GM19035 (cell line): ENCODE measurements at regions not wholly inside any gene's neighbourhood (a gene's known extent, or its start where the extent isn't known, plus 50 kb on each side); places are given as distances from the start of the nearest gene placed in this dataset.

Source experiments
- ATAC-seq: cut with Tn5 transposase; IDR thresholded peaks from one replicate; pipeline ENCODE4 v1.9.1; 2021; ENCODE audit not compliant: unreplicated experiment

DNA sequence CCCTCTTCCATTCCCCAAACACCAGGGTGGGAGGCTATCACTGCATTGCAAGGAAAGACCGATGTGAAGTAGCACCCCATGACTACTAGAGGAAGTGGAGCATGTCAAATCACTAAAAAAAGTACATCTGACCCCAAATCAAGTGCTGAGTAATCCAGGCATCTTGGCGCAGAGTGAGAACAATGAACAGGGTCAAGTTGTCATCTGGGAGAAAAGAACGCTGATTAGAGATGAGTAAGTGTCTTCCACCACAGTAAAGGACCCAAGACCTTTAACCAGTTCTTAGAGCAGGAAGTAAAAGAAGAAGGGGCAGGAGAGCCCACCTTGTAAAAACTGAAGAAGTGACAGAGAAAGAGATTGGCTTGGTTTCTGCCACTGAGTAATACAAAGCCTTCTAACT is 75.0 kb upstream of the RAD23B start:
- no peak for ATAC-seq

DNA sequence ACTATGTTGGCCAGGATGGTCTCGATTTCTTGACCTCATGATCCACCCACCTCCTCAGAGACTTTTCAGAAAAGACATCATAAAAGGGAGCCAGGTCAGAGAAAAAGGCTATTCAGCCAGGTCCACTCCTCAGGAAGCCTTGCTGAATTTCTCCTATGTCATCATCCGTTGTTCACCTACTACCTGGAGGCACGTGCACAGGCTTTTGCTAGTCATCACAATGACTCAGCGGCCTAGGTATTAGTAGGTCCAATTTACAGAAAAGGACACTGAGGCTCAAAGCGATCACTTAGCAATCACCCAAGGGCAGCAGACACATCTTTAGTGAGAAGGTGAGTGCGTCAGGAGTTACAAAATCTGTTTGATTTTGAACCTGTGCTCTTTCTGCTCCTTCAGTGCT is 72.3 kb upstream of the RAD23B start:
- ATAC-seq = no peak

DNA sequence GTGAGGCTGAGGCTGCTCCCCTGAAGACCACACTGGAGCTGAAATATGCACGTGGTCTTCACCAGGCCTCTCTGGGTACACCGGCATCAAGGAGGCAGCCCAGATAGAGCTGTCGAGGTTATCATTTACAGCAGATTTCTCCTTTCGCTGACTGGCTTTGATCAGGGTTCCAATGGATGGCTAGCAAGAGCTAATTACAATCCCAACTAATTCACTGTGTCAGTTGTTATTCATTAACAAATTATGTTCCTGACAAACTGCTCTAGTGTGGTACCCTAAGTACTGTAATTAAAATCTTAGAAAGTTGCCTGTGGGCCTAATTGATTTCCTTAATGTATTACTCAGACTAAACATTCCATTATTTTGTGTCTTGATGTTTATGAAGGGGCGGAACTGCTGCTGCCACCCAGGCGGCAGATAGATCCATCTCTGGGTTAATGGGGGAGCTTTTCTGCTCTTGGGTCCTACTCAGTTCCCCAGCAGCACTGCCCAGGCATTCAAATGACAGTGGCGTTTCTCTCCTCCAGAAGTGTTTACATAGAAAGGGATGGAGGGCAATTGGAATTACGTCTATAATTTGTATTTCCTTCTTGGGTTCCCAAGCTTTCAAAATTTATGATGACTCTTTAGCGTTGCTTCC is 71.7 kb upstream of the RAD23B start:
- ATAC-seq = no peak

DNA sequence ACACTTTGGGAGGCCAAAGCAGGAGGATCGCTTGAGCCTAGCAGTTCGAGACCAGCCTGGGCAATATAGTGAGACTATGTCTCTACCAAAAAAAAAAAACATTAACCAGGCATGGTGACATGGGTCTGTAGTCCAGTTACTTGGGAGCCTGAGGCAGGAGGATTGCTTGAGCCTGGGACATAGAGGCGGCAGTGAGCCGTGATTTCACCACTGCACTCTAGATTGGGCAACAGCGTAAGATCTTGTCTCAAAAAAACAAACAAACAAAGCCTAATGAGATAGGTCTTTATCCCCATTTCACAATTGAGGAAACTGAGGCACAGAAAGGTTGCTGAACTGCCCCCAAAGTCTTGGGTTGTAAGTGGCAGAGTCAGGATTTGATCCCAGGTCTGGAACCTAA is 70.5 kb upstream of the RAD23B start:
- no peak for ATAC-seq

DNA sequence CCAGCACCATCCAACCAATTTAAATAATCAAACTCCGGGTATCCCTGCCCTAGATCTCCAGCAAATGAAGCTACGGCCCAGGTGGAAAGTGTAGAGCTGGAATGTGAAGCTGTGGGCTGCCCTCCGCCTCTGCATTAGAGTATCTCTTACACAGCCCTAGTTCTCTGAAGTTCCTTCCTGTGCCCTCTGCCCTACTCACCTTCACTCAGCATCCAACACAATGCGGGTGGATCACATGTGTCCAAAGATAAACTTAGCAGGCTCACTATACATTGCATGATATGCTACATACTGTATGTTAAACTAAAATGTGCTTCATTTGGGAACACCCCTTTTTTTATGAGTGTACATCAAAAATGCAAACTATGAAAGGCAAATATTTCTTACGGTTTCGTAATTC is 70.0 kb upstream of the RAD23B start:
- ATAC-seq = peak; percentile 31

DNA sequence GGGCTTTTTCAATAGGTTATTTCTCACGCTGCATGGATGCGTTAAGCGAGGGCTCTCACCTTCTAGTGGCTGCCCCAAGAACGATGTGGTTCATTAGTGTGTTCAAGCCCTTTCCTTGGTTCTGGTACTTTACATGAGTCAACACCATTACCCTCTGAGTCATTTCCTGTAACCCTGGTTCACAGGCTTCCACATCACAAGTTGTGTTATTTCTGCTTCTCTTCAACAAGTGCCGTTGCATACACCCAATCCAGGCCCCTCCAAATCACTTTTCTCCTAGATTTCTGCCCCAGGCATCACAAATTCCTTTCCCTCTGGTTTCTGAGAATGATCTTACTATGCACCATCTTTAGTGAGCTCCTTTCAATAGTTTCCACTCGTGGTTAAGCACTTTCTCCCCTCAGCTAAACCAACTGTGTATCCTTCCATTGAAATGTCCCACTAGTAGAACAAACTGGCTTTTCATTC is 69.5 kb upstream of the RAD23B start:
- peak; percentile 98 for ATAC-seq

DNA sequence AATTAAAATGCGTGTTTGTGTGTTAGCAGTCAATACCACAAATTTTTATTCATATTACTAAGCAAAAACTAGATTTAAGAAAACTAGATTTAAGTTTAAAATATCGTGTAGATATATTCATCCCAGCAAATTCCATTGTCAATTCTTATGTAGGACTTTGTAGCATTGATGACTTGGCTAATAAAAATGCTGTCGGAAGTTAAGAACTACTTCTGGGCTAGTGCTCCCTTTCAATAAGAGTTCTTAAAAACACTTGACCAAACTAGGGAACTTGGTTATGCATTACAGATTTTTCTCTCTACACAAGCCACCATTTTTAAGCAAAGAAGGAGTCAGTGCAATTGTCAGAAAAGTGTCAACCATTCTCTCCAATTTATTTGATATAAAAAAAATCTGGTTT is 68.7 kb upstream of the RAD23B start:
- no peak for ATAC-seq

DNA sequence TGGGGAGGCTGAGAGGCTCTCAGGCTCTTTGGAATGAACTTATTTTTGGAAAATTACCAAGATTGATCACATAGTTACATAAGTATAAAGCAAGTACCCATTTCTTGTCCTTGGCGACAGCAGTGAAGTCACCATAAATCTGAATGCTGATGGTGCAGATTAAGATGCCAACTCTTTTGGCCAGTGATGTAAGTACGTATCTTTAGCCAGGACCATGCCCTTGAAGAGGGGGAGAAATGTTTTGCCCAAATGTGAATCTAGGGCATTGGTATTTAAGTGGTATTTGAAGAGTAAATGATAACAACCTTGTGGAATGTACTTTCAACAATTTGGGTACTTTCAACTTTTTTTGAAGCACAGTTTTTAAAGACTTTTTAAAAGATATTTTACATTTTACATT is 68.2 kb upstream of the RAD23B start:
- no peak for ATAC-seq

DNA sequence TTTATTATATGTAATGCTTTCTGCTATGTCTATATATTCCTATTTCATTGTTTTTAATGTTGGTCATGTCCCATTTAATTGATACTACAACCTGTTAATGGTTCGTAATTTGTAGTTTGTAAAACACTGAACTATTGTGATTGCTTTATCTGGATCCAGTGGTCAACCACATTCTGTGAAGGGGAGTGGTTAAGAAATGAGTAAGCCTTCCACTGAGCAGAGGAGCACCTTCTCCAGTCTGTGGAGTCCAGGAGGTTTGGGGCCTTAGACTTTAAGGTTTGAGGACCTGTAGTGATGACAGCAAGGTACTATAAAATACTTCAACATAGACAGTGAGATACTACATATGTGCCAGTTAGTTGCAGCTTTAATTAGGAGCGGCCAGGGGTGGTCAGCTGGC is 67.7 kb upstream of the RAD23B start:
- no peak for ATAC-seq

DNA sequence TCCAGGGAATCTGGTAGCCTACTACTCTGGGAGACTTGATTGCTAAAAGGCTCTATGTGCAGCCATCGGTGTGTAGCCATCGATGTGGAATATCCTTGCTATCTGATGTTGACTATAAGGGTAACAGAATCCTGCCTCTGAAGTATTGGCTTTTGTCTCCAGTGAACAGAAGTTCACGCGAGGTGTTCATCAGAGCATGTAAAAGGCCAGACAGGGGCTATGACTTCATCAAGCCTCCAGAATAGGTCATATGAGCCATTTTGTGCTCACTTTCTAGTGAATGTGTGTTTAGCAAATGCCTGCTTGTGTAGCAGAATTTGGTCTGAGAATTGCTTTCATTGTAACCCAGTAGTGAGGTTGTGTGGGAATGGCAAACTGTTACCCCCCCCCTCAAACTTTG is 66.8 kb upstream of the RAD23B start:
- no peak for ATAC-seq

DNA sequence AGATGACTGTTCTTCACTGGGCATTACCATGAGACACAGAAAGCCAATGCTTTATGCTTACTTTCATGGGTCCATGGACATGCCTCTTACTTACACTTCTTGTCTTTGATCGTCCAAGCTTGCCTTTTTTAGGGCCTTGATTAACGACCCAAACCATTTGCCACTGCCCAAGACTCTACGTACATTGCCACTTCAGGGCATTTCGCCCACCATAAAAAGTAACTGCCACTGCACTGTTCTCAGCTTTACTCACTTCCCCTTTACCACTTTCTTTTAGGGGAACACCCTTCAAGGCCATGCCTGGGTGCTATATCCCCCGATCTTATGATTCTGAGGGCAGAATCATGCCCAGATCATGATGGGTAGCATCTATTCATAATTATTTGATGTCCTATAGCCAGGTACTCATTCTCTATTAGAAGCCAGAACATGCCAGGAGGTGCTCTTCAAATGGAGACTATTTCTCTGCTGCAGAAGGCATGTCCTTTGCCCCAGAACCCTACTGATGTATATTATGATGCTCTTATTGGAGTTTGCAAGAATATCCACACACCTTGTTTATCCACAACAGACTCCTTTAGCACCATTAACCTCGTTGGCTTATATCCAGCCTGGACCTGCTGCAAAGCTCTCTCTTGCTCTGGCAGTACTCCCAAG is 64.1 kb upstream of the RAD23B start:
- ATAC-seq = peak; percentile 84

DNA sequence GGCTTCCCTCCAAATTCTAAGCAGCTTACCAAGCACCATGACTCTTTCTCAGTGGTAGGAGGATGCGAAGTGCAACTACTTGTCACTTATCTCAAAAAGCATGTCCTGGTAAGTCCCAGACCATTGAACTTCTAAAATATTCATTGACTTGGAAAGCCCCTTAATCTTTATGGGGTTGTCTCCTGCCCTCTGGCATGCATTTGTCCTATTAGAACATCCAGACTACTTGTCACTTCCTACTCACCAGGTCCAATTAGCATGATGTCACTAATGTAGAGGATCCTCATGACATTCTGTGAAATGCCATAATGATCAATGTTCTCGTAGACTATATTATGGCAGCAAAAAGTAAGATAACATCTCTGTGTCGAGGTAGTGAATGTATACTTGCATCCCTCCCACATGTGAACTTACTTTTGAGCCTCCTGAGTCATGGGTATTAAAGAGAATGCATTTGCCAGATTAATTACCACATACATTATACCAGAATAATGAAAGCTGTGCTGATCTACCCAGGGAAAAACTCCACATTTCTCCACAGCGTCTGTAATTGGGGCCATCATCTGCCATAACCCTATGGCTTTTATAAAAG is 63.5 kb upstream of the RAD23B start:
- peak; percentile 34 for ATAC-seq

DNA sequence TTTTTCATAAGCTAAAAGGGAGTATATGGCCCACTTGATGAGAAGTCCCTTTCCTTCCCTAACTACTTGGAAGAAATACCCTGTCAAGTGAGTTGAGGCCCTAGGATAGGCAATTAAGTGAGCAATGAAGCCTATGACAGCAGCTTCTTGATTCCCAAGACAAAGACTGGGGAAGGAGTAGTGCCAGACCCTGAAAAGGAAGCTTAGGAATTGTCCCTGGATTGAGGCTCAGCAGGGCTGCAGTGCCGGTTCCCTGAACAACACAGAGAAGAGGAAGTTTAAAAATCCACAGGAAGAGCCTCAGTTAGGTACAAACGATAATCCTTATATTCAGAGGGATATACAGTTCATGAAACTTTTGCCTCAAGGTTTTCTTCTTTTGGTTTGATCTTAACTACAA is 61.8 kb upstream of the RAD23B start:
- ATAC-seq = no peak

DNA sequence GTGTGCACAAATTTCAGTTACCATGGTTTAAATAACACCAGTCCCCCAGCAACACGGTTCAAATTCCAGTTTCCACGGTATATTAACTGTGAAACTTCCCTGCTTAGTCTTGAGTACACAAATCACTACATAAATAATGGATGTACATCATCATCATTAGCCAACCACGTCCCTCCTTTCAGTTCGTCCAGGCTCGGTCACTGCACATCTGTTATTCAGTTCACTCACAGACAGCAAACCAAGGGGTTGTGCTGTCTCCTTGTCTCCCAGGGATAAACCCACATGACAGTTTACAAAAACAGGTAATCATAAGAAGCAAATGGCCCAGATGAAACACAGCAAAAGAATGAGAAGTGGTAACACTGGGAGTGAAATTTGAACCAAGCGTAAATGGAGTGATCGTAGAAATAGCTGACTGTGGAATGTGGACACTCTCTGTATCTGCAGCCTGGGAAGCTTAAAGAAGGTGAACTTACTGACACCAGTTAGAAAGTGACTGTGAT is 61.0 kb upstream of the RAD23B start:
- ATAC-seq = no peak

DNA sequence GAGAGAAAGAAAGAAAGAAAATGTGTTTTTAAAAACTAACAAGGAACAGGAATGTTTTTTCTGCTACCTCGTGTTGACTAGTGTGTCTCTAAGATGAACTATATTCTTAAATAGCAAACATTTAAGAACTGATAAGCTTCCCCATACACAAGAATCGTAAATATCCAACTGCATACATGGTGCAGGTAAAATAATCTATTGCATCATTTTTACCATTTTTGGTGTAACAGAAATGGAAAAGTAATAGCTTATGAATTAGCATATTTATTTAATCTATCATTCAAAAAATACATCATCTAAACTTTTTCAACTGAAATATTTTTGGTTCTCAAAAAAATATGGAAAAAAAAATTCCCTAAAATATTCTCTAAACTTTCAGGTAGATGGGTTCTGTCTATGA is 59.7 kb upstream of the RAD23B start:
- ATAC-seq = no peak

DNA sequence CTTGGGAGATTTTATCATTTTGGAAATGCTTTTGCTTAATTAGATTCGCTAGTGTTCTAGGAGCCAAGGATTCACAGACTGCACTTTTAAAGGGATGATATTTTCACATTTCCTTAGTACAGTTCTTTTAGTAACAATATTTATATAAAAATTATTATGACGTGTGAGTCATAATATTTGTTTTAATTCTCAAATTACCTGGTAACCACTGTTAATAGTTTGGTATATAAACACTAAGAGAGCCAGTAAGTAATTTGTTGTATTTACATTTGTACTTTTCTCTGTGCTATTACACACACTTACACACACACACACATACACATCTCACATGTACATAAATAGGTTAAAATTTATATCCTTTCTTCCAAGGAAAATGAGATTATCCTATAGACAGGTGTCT is 58.8 kb upstream of the RAD23B start:
- no peak for ATAC-seq

DNA sequence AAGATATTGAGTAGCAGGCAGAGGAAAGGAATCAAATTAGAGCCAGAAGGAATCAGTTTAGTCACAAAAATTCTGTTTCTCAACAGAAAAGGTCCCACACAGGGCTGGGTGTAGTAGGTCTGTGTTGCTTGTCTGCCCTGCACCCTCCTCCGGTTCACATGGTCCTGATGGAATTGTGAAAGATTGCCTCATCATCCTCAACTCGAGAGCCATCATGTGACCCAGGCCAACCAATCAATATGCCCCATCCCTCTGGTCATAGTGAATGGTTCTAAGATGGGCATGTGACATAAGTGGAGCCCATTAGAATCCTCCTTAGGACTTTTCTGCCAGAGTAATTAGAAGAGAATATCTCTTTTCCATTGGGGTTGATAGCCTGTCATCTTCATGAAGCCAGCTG is 56.7 kb upstream of the RAD23B start:
- no peak for ATAC-seq

DNA sequence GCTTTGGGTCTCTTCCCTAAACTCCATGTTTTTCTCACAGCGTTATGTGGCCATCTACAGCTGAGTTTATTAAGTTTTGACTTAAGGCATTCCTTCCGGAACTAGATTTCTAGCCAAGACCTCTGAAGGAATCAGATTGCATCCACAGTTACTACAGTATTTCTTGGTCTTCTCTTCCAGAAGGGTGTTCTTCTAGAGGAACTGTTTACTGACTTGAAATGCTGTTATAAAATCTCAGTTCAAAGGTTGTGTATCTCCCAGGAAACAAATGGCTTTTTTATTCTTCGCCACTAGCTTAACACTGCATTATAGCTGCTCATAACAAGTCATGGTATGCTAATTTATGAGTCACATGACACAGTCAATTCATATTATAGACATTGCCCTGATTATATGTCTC is 55.3 kb upstream of the RAD23B start:
- no peak for ATAC-seq

DNA sequence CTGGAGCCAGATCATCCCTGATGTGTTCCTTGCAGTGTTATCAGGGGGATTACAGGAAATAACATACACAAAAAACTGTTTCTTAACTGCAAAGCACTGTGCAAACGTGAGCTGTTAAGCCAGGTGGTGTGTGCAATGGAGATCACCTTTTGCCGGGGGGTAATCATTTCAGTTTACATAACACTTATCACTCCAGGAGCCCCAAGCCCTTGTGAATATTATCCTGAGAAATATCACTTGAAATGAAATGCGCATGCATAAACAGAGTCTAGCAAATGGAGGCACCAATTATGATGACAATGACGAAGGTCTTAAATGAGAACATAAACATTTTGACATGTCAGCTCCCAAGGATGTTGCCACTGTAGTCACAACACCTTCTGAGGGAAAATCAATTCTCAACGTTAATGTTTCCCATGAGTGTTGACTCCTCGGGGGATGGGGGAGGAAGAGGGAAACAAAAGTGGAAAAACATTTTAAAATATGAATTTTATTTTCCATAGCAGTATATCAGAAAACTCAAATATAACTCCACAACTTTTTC is 54.5 kb upstream of the RAD23B start:
- no peak for ATAC-seq

DNA sequence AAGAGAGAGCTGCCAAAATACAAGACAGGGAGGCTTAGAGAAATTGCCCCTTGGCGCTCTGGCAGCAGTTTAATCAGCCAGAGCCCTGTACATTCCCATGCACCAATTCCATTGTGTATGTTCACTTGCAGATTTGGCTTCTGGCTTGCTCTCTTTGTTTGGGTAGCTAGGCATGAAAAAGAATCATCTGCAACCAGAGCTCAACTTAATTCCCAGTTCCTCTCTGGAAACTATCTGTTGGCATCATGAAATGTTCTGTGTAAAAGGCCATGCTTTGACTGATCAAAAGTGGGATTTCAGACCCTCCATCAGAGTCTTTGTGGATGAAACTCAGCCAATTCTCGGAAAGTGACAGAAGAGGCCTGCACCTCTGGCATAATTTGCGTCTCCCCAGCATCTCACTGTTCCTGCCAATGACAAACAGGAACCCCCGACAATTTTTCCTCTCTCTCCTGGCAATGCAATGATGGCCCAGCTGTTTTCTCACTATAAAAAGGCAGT is 53.8 kb upstream of the RAD23B start:
- no peak for ATAC-seq
